HG03064 (cell line): ENCODE measurements at regions not wholly inside any gene's neighbourhood (a gene's known extent, or its start where the extent isn't known, plus 50 kb on each side); places are given as distances from the start of the nearest gene placed in this dataset.
A peak's percentile ranks its signal among the peaks of the same experiment; 100 is the strongest.
"Not testable (repeated sequence)": the region's sequence is repeated elsewhere in the genome, so short reads cannot be mapped to it uniquely, and the experiment has no call there.

Experiments used
- ATAC-seq: cut with Tn5 transposase; IDR thresholded peaks from one replicate; pipeline ENCODE4 v1.9.1; 2021; ENCODE audit warnings: low read depth; ENCODE audit not compliant: unreplicated experiment

GRCh38 chr15:58322253-58322652 is 109.5 kb upstream of the LIPC start:
- ATAC-seq = no peak

- not testable (repeated sequence) for ATAC-seq
Measured at GRCh38 chr15:58323321-58323720, 108.5 kb upstream of the LIPC start.

- no peak for ATAC-seq
Measured at GRCh38 chr15:58324533-58324932, 107.3 kb upstream of the LIPC start.

GRCh38 chr15:58327958-58328357 is 103.8 kb upstream of the LIPC start:
- no peak for ATAC-seq

GRCh38 chr15:58329211-58329610 is 102.6 kb upstream of the LIPC start:
- ATAC-seq = no peak

- no peak for ATAC-seq
Measured at GRCh38 chr15:58329781-58330671, 101.8 kb upstream of the LIPC start.

GRCh38 chr15:58330741-58331559 is 100.8 kb upstream of the LIPC start:
- no peak for ATAC-seq

- peak; percentile 11 for ATAC-seq
Measured at GRCh38 chr15:58331560-58331912, 100.3 kb upstream of the LIPC start.

- peak; percentile 70 for ATAC-seq
Measured at GRCh38 chr15:58331913-58332675, 99.7 kb upstream of the LIPC start.

GRCh38 chr15:58332676-58333400 is 99.0 kb upstream of the LIPC start:
- ATAC-seq = no peak

- ATAC-seq = no peak
Measured at GRCh38 chr15:58334803-58335202, 97.0 kb upstream of the LIPC start.

GRCh38 chr15:58336161-58336560 is 95.6 kb upstream of the LIPC start:
- ATAC-seq = no peak

- no peak for ATAC-seq
Measured at GRCh38 chr15:58340176-58340575, 91.6 kb upstream of the LIPC start.

- ATAC-seq = no peak
Measured at GRCh38 chr15:58342508-58342907, 89.3 kb upstream of the LIPC start.

- ATAC-seq = no peak
Measured at GRCh38 chr15:58344213-58345070, 87.3 kb upstream of the LIPC start.

GRCh38 chr15:58346361-58346760 is 85.4 kb upstream of the LIPC start:
- ATAC-seq = no peak

GRCh38 chr15:58348095-58348812 is 83.5 kb upstream of the LIPC start:
- no peak for ATAC-seq

GRCh38 chr15:58352026-58352929 is 79.5 kb upstream of the LIPC start:
- no peak for ATAC-seq
